WERI-Rb-1 (cell line): ENCODE measurements at regions not wholly inside any gene's neighbourhood (a gene's known extent, or its start where the extent isn't known, plus 50 kb on each side); places are given as distances from the start of the nearest gene placed in this dataset.

Experiments used
- DNase-seq: peaks from one replicate; pipeline ENCODE4 v3.0.0-alpha.2; 2020
- H3K27ac ChIP-seq: fragments of 250-450 bp; sonication (Bioruptor Pico); 2 replicates; pipeline ENCODE4 v1.5.1; 2020; ENCODE audit warnings: mild to moderate bottlenecking, moderate library complexity
- H3K27me3 ChIP-seq: fragments of 250-450 bp; sonication (Bioruptor Pico); 2 replicates; pipeline ENCODE4 v1.5.1; 2021; ENCODE audit warnings: mild to moderate bottlenecking, low read depth, moderate library complexity; ENCODE audit not compliant: insufficient read depth, severe bottlenecking
- H3K36me3 ChIP-seq: fragments of 250-450 bp; sonication (Bioruptor Pico); 2 replicates; pipeline ENCODE4 v1.5.1; 2020; ENCODE audit warnings: mild to moderate bottlenecking, moderate library complexity
- H3K4me3 ChIP-seq: 2 replicates; pipeline ENCODE4 v1.5.1; 2011; ENCODE audit warnings: low read depth, mild to moderate bottlenecking, control low read depth, low read length
- H3K9me3 ChIP-seq: fragments of 250-450 bp; sonication (Bioruptor Pico); 2 replicates; pipeline ENCODE4 v1.5.1; 2021; ENCODE audit warnings: mild to moderate bottlenecking, moderate library complexity; ENCODE audit not compliant: severe bottlenecking
- TF ChIP-seq, protein P1 (sequence below): IDR thresholded peaks from 2 replicates; pipeline ENCODE4 v1.5.1; 2011; ENCODE audit warnings: low read depth, mild to moderate bottlenecking, control low read depth, inconsistent platforms, low read length

DNA sequence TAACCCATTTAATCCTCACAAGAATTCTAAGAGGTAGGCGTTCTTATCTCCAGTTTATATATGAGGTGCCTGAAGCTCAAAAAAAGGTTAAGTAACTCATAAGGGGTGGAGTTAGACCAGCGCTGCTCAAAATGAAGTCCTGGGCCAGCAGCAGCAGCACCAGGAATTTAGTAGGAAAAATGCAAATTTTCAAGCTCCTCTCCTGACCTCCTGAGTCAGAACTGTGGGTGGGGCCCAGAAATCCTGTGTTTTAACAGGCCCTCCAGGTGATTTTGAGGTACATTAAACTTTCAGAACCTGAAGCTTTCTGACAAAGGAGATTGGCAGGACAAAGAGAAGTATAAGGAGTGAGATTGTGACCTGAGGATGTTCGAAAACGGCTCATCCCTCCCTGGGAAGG is 66.0 kb upstream of the CCDC85A start:
- Histone ChIP-seq H3K27ac (no peak overlapping the region), H3K9me3 (no peaks in the 10 kb centered on the region), H3K27me3 (no peaks in the 10 kb centered on the region), H3K36me3 (no peaks in the 10 kb centered on the region), H3K4me3 (no peak overlapping the region)
- TF ChIP-seq, protein P1, sequence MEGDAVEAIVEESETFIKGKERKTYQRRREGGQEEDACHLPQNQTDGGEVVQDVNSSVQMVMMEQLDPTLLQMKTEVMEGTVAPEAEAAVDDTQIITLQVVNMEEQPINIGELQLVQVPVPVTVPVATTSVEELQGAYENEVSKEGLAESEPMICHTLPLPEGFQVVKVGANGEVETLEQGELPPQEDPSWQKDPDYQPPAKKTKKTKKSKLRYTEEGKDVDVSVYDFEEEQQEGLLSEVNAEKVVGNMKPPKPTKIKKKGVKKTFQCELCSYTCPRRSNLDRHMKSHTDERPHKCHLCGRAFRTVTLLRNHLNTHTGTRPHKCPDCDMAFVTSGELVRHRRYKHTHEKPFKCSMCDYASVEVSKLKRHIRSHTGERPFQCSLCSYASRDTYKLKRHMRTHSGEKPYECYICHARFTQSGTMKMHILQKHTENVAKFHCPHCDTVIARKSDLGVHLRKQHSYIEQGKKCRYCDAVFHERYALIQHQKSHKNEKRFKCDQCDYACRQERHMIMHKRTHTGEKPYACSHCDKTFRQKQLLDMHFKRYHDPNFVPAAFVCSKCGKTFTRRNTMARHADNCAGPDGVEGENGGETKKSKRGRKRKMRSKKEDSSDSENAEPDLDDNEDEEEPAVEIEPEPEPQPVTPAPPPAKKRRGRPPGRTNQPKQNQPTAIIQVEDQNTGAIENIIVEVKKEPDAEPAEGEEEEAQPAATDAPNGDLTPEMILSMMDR = no peak
- no peak for DNase-seq

GRCh38 chr2:56118474-56118873 is 65.3 kb upstream of the CCDC85A start:
- Histone ChIP-seq H3K4me3 (no peak overlapping the region), H3K27ac (no peak overlapping the region), H3K36me3 (no peaks in the 10 kb centered on the region), H3K9me3 (no peaks in the 10 kb centered on the region), H3K27me3 (no peaks in the 10 kb centered on the region)
- no peak for DNase-seq
- TF ChIP-seq, protein P1 = no peak

DNA sequence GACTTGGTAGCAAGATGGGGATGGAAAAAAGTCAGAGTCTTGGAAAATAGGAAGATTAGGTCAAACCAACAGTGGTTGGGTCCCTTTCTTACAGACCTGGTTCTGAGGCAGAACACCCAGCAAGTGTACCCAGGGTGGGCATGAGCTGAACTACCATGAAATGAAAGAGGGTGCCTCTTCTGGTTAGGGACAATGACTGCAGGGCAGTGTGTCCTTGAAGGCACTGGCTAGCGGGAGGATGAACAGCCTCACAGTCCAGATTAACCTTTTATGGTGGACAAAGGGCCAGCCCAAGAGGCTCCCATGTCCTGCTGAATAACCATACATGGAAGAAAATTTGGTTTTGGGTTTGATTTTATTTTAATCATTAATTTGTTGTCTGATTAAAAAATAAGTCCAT is 61.8 kb upstream of the CCDC85A start:
- Histone ChIP-seq H3K36me3 (no peaks in the 10 kb centered on the region), H3K4me3 (no peak overlapping the region), H3K9me3 (no peaks in the 10 kb centered on the region), H3K27me3 (no peaks in the 10 kb centered on the region), H3K27ac (no peak overlapping the region)
- no peak for DNase-seq
- TF ChIP-seq, protein P1 = no peak

DNA sequence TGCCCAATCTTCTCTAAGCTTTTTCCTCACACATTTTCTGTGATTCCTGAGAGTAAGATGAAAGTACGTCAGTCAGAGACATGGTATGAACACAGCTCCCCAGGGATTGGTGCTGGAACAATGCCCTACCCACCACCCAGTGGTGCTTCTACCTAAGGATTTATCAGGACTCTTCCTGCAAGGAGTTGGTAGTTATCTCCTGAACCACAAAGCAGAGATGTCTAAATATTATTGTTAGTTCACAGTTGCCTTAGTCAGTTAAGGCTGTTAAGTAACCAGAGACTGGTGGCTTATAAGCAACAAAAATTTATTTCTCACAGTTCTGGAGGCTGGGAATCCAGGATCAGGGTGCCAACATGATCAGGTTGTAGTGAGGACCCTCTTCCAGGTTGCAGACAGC is 60.3 kb upstream of the CCDC85A start:
- Histone ChIP-seq H3K9me3 (no peaks in the 10 kb centered on the region), H3K27me3 (no peaks in the 10 kb centered on the region), H3K36me3 (no peaks in the 10 kb centered on the region), H3K27ac (no peak overlapping the region), H3K4me3 (no peak overlapping the region)
- TF ChIP-seq, protein P1 = no peak
- no peak for DNase-seq

DNA sequence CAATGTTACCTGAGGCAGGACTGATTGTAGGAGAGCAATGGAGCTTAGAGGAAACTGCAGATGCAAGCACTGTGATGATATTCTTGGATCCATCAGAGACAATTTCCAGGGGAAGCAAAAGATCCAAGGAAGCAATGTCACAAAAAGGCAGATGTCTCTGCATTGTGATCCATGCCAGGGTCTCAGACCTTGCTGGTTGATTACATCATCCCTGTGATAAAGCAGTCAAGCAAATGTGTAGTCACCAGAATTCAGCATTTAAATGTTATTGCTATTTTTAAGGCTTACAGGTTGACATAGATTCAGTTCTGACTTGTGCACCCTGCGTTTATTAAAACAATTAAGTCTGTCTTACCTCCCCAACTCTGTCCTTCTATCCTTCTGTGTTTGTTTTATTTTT is 56.8 kb upstream of the CCDC85A start:
- H3K27me3 ChIP-seq = no peaks in the 10 kb centered on the region

More for the DNA sequence above, 56.8 kb upstream of the CCDC85A start:
- no peak for DNase-seq
- TF ChIP-seq, protein P1 = no peak
- Histone ChIP-seq H3K27ac (no peak overlapping the region), H3K4me3 (no peak overlapping the region), H3K9me3 (no peaks in the 10 kb centered on the region), H3K36me3 (no peaks in the 10 kb centered on the region)
